ENCODE measurements at regions not wholly inside any gene's neighbourhood (a gene's known extent, or its start where the extent isn't known, plus 50 kb on each side); places are given as distances from the start of the nearest gene placed in this dataset.

- Histone ChIP-seq H3K4me1 (ENCODE audit: control insufficient read depth, insufficient read depth, low read length) (no peaks in the 10 kb centered on the region), H3K9me3 (ENCODE audit: control insufficient read depth, insufficient read depth, low read depth, low read length) (no peaks in the 10 kb centered on the region), H3K36me3 (ENCODE audit: control insufficient read depth, insufficient read depth, low read length) (no peaks in the 10 kb centered on the region), H3K4me3 (ENCODE audit: low read depth in 2 of 2, low read length in 2 of 2) (no peak overlapping the region), H3K27ac (ENCODE audit: low read length) (no peak overlapping the region), H3K27me3 (ENCODE audit: control insufficient read depth, insufficient read depth, low read length) (peaks cover 8% of the 10 kb centered on the region; the same call in 1 of the 2 replicates)
- POLR2A ChIA-PET = no interaction called here
- in situ Hi-C loops (cut with HindIII; ENCODE audit: low pct_unique_long_range_greater_than_20kb, low sequenced_read_pairs) = no loop called here
- CTCF ChIA-PET = no interaction called here
- DNase-seq (ENCODE audit: low read depth, low spot score) = no peak
- TF ChIP-seq POLR2AphosphoS5 (IDR thresholded peaks at IDR 0.05; ENCODE audit: low read depth, low read length) (no peak), REST (IDR thresholded peaks at IDR 0.05; ENCODE audit: insufficient read depth in 1 of 2, low read depth in 2 of 2, low read length in 1 of 2) (no peak), CTCF (IDR thresholded peaks at IDR 0.05) (no peak), TCF7L2 (IDR thresholded peaks at IDR 0.05; ENCODE audit: low read depth, low read length) (no peak), SIN3A (IDR thresholded peaks at IDR 0.05; ENCODE audit: borderline replicate concordance, insufficient read depth, low read depth, low read length) (no peak)
- no TSS peak for BruUV-seq (replicated peaks)
- ATAC-seq = no peak
- intact Hi-C loops (cut with micrococcal nuclease; ENCODE audit: unreplicated experiment) = no loop called here
Observed at GRCh38 chr1:4565801-4566449, 88.5 kb upstream of the AJAP1 start.

GRCh38 chr1:4571263-4571662, 83.1 kb upstream of the AJAP1 start:
- BruUV-seq (replicated peaks) = no TSS peak
- no peak for TF ChIP-seq POLR2AphosphoS5 (IDR thresholded peaks at IDR 0.05; ENCODE audit: low read depth, low read length)
- intact Hi-C loops (cut with micrococcal nuclease; ENCODE audit: unreplicated experiment) = no loop called here
- Histone ChIP-seq H3K9me3 (ENCODE audit: control insufficient read depth, insufficient read depth, low read depth, low read length) (no peaks in the 10 kb centered on the region), H3K4me3 (ENCODE audit: low read depth in 2 of 2, low read length in 2 of 2) (no peak overlapping the region), H3K27me3 (ENCODE audit: control insufficient read depth, insufficient read depth, low read length) (peaks cover 14% of the 10 kb centered on the region), H3K36me3 (ENCODE audit: control insufficient read depth, insufficient read depth, low read length) (no peaks in the 10 kb centered on the region), H3K27ac (ENCODE audit: low read length) (no peak overlapping the region), H3K4me1 (ENCODE audit: control insufficient read depth, insufficient read depth, low read length) (no peaks in the 10 kb centered on the region)
- ATAC-seq (no peak), DNase-seq (ENCODE audit: low read depth, low spot score) (no peak)
- ChIA-PET CTCF (no interaction called here), POLR2A (no interaction called here)
- in situ Hi-C loops (cut with HindIII; ENCODE audit: low pct_unique_long_range_greater_than_20kb, low sequenced_read_pairs) = no loop called here

GRCh38 chr1:4573526-4573925, 80.9 kb upstream of the AJAP1 start:
- ChIA-PET POLR2A (no interaction called here), CTCF (no interaction called here)
- H3K27ac ChIP-seq (ENCODE audit: low read length) = no peak overlapping the region
- H3K36me3 ChIP-seq (ENCODE audit: control insufficient read depth, insufficient read depth, low read length) = no peaks in the 10 kb centered on the region
- H3K9me3 ChIP-seq (ENCODE audit: control insufficient read depth, insufficient read depth, low read depth, low read length) = no peaks in the 10 kb centered on the region
- ATAC-seq = no peak
- no peaks in the 10 kb centered on the region for H3K4me1 ChIP-seq (ENCODE audit: control insufficient read depth, insufficient read depth, low read length)
- no peak overlapping the region for H3K4me3 ChIP-seq (ENCODE audit: low read depth in 2 of 2, low read length in 2 of 2)
- TF ChIP-seq TCF7L2 (IDR thresholded peaks at IDR 0.05; ENCODE audit: low read depth, low read length) = no peak
- no peak for TF ChIP-seq CTCF (IDR thresholded peaks at IDR 0.05)
- TF ChIP-seq POLR2AphosphoS5 (IDR thresholded peaks at IDR 0.05; ENCODE audit: low read depth, low read length) = no peak
- no peak for TF ChIP-seq SIN3A (IDR thresholded peaks at IDR 0.05; ENCODE audit: borderline replicate concordance, insufficient read depth, low read depth, low read length)
- no peak for TF ChIP-seq REST (IDR thresholded peaks at IDR 0.05; ENCODE audit: insufficient read depth in 1 of 2, low read depth in 2 of 2, low read length in 1 of 2)
- BruUV-seq (replicated peaks) = no TSS peak
- intact Hi-C loops (cut with micrococcal nuclease; ENCODE audit: unreplicated experiment) (no loop called here), in situ Hi-C loops (cut with HindIII; ENCODE audit: low pct_unique_long_range_greater_than_20kb, low sequenced_read_pairs) (no loop called here)
- DNase-seq (ENCODE audit: low read depth, low spot score) = no peak
- H3K27me3 ChIP-seq (ENCODE audit: control insufficient read depth, insufficient read depth, low read length) = peaks cover 14% of the 10 kb centered on the region

Data from Panc1 (cell line).